CD4-positive, alpha-beta T cell (primary cell): ENCODE measurements at regions not wholly inside any gene's neighbourhood (a gene's known extent, or its start where the extent isn't known, plus 50 kb on each side); places are given as distances from the start of the nearest gene placed in this dataset.

Experiments
- ATAC-seq: fragments of 200-7000 bp; cut with Tn5 transposase; one replicate; pipeline ENCODE4 v1.10.0; 2022; ENCODE audit warnings: mild to moderate bottlenecking; ENCODE audit not compliant: poor library complexity
- CTCF ChIA-PET: fragments of 350-600 bp; sonication (Branson Sonifier 250); formaldehyde crosslinking; loops from one replicate; lab custom pipeline; 2021; ENCODE audit warnings: antibody characterized with exemption, inconsistent platforms; lab: Charles Lee
- POLR2A ChIA-PET: fragments of 350-600 bp; sonication (Branson Sonifier 250); formaldehyde crosslinking; loops from one replicate; lab custom pipeline; 2021; ENCODE audit warnings: antibody characterized with exemption, inconsistent platforms; lab: Charles Lee
- DNase-seq, 14 experiments: peaks; one replicate each; pipeline ENCODE4 v3.0.0-alpha.2; 2013 to 2020; ENCODE audit warnings: mixed read lengths in 2 of 14
- H3K27ac ChIP-seq, 2 donors: one replicate each; pipeline versions ENCODE4 v1.5.1 to v1.7.0; 2013; ENCODE audit warnings: low read length in 2 of 2, low read depth in 1 of 2, mild to moderate bottlenecking in 1 of 2
- H3K27me3 ChIP-seq, 2 experiments: 1 replicate in 1 of 2; 2 replicates in 1 of 2; pipeline versions ENCODE4 v1.6.1 to v1.7.0; 2013; ENCODE audit warnings: low read length in 2 of 2, control low read depth in 1 of 2, mild to moderate bottlenecking in 1 of 2, moderate library complexity in 1 of 2; ENCODE audit not compliant: insufficient read depth in 2 of 2, control insufficient read depth in 1 of 2
- H3K36me3 ChIP-seq: one replicate; pipeline ENCODE4 v1.6.1; 2013; ENCODE audit warnings: low read length, control low read depth; ENCODE audit not compliant: insufficient read depth
- H3K4me1 ChIP-seq: one replicate; pipeline ENCODE4 v1.6.1; 2013; ENCODE audit warnings: low read length, control low read depth; ENCODE audit not compliant: insufficient read depth
- H3K4me3 ChIP-seq: one replicate; pipeline ENCODE4 v1.5.1; 2013; ENCODE audit warnings: mild to moderate bottlenecking, low read length, moderate library complexity
- H3K9me3 ChIP-seq, 2 experiments: 1 replicate in 1 of 2; 2 replicates in 1 of 2; pipeline versions ENCODE4 v1.6.1 to v1.7.0; 2013; ENCODE audit warnings: low read length in 2 of 2, mild to moderate bottlenecking in 2 of 2, control low read depth in 1 of 2, moderate library complexity in 1 of 2; ENCODE audit not compliant: control insufficient read depth in 1 of 2, insufficient read depth in 1 of 2
- H3K27ac Mint-ChIP-seq: one replicate; pipeline ENCODE4 v1.8.0; 2020; ENCODE audit warnings: mixed read lengths
- H3K27me3 Mint-ChIP-seq: one replicate; pipeline ENCODE4 v1.8.0; 2021; ENCODE audit warnings: mixed read lengths
- H3K36me3 Mint-ChIP-seq: one replicate; pipeline ENCODE4 v1.8.0; 2021; ENCODE audit warnings: low read depth, mixed read lengths
- H3K4me1 Mint-ChIP-seq: one replicate; pipeline ENCODE4 v1.8.0; 2021; ENCODE audit warnings: low read depth, mixed read lengths
- H3K4me3 Mint-ChIP-seq: one replicate; pipeline ENCODE4 v1.8.0; 2020; ENCODE audit warnings: mild to moderate bottlenecking, mixed read lengths
- H3K9me3 Mint-ChIP-seq: one replicate; pipeline ENCODE4 v1.8.0; 2020; ENCODE audit warnings: mixed read lengths
- intact Hi-C, 2 experiments: fragments of 100-400 bp; cut with DNase I in 1 of 2; cut with micrococcal nuclease in 1 of 2; formaldehyde crosslinking; loops; one replicate each; pipeline versions ENCODE4 v1.15.1 to v1.9.0; 2023 to 2025; cut with DNase I, micrococcal nuclease
- TF ChIP-seq, protein P1 (sequence below): fragments of 200-600 bp; IDR thresholded peaks from one replicate; pipeline ENCODE4 v1.8.0; 2022; ENCODE audit warnings: antibody characterized with exemption, mild to moderate bottlenecking

DNA sequence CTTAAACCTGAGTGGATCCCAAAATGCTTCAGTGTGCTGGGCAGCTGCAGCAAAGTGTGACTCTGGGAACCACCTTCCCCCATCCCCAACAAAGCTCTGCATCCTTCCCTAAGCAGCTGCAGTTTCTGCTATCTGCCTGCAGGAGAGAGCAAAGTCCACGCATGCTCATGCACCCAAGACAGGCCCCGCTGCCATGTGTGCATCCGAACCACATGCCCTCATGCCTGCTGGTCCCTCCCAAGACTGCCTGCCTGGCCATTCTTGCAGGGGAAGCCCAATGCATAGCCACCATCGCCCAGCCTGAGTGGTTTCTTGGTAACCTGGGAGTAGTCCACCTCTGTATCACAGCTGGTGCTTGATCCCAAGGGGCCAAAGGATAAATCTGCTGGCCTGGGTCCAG, 94.3 kb upstream of the OLIG3 start:
- CTCF ChIA-PET: interaction anchor here (1.2 to 1.6 kb wide), 2 partner anchors 84 to 173 kb away, joined by 3 read pairs; no protein-coding TSS in a partner anchor
- Mint-ChIP-seq H3K27ac (no peak overlapping the region), H3K27me3 (peaks cover 24% of the 10 kb centered on the region), H3K4me3 (no peak overlapping the region), H3K4me1 (peaks cover 7% of the 10 kb centered on the region), H3K36me3 (peaks cover 3% of the 10 kb centered on the region), H3K9me3 (peaks cover 6% of the 10 kb centered on the region)
- ATAC-seq (no peak), DNase-seq (peak in 1 of 14 experiments; percentile 10)
- Histone ChIP-seq H3K4me1 (peaks cover 10% of the 10 kb centered on the region), H3K4me3 (no peak overlapping the region), H3K9me3 (peaks cover 6 to 7% of the 10 kb centered on the region in 2 experiments), H3K27ac (no peak overlapping the region), H3K36me3 (no peaks in the 10 kb centered on the region), H3K27me3 (peaks cover 0 to 4% of the 10 kb centered on the region in 2 experiments)
- POLR2A ChIA-PET: interaction anchor here (1.2 to 1.8 kb wide), 2 partner anchors 8 to 52 kb away, joined by 3 to 6 read pairs; no protein-coding TSS in a partner anchor
- TF ChIP-seq, protein P1, sequence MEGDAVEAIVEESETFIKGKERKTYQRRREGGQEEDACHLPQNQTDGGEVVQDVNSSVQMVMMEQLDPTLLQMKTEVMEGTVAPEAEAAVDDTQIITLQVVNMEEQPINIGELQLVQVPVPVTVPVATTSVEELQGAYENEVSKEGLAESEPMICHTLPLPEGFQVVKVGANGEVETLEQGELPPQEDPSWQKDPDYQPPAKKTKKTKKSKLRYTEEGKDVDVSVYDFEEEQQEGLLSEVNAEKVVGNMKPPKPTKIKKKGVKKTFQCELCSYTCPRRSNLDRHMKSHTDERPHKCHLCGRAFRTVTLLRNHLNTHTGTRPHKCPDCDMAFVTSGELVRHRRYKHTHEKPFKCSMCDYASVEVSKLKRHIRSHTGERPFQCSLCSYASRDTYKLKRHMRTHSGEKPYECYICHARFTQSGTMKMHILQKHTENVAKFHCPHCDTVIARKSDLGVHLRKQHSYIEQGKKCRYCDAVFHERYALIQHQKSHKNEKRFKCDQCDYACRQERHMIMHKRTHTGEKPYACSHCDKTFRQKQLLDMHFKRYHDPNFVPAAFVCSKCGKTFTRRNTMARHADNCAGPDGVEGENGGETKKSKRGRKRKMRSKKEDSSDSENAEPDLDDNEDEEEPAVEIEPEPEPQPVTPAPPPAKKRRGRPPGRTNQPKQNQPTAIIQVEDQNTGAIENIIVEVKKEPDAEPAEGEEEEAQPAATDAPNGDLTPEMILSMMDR: no peak
- intact Hi-C loops: loop anchor here (2.0 to 10.0 kb wide), 4 partner anchors 94 to 246 kb away; partner anchors contain the start of gene OLIG3 (in 1 of the 2)

DNA sequence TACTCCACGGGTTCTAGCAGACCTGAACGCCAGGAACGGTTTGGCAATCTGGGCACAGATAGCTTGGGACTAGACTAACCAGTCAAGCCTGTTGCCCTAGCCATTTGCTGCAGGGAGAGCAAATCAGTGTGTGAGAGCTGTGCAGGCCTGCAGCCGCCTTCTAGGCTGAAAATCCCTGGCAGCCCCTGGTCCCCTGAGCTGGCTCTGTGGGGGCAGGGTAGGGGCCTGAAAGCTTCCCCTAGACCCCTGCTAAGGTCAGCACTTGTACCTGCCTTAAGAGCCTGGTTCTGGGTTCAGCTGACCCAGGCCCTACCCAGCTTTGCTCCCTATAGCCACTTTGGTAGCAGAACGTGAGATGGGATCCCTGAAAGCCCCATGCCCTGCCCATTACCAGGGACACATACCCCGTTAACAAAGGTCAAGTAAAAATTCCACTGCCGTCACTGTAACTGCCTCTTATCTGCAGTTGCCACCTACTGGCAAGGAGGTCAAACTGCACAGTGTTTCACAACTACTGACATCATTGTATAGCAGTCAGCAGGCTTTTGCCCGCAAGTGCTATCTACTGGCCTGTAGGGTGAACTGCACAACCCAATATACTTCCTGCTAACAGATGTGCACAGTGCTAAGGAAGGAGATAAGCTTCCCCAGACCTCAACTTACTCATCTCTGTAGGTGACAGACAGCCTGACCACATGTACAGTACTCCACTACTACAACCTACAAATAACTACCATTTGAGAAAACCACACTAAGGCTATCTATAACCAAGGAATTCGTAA, 95.1 kb upstream of the OLIG3 start:
- TF ChIP-seq, protein P1: peak; percentile 67
- ATAC-seq (peak; percentile 100), DNase-seq (peak; percentile 9 to 87 (median 37))
- Histone ChIP-seq H3K9me3 (peaks cover 7 to 8% of the 10 kb centered on the region in 2 experiments), H3K4me1 (peaks cover 10% of the 10 kb centered on the region), H3K27ac (no peak overlapping the region), H3K27me3 (peaks cover 0 to 5% of the 10 kb centered on the region in 2 experiments), H3K4me3 (no peak overlapping the region), H3K36me3 (no peaks in the 10 kb centered on the region)
- peaks cover 7% of the 10 kb centered on the region for H3K4me1 Mint-ChIP-seq
- no peak overlapping the region for H3K4me3 Mint-ChIP-seq
- no peak overlapping the region for H3K27ac Mint-ChIP-seq
- H3K36me3 Mint-ChIP-seq: peaks cover 7% of the 10 kb centered on the region
- H3K9me3 Mint-ChIP-seq: peaks cover 7% of the 10 kb centered on the region
- intact Hi-C loops: loop anchor here (1.0 to 10.0 kb wide), 5 partner anchors 94 to 247 kb away; partner anchors contain the start of gene OLIG3 (in 1 of the 2)
- CTCF ChIA-PET: interaction anchor here (0.6 to 1.9 kb wide), 8 partner anchors 13 to 875 kb away, joined by 3 to 5 read pairs (median 3); no protein-coding TSS in a partner anchor
- H3K27me3 Mint-ChIP-seq: peaks cover 28% of the 10 kb centered on the region
- POLR2A ChIA-PET: interaction anchor here (0.6 to 1.8 kb wide), 4 partner anchors 9 to 350 kb away, joined by 3 to 6 read pairs (median 3); no protein-coding TSS in a partner anchor

DNA sequence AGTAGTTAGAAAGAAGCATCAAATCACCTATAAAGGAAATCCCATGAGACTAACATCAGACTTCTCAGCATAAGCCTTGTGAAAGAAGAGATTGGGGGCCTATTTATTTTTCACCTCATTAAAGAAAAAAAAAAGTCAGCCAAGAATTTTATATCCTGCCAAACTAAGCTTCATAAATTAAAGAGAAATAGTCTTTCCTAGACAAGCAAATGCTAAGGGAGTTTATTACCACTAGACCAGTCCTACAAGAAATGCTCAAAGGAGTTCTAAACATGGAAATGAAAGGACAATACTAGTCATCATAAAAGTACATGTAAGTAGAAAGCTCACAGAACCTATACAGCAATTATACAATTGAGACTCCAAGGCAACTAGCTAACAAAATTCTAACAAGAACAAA, 96.5 kb upstream of the OLIG3 start:
- H3K27me3 ChIP-seq: peaks cover 0 to 5% of the 10 kb centered on the region in 2 experiments
- ChIA-PET CTCF (interaction anchor here (1.4 to 1.9 kb wide), 2 partner anchors 120 to 228 kb away, joined by 3 to 5 read pairs; no protein-coding TSS in a partner anchor), POLR2A (interaction anchor here (0.6 kb wide), 3 partner anchors 95 to 176 kb away, joined by 3 to 5 read pairs (median 3); no protein-coding TSS in a partner anchor)
- no peak overlapping the region for H3K4me3 Mint-ChIP-seq
- H3K27ac Mint-ChIP-seq: no peak overlapping the region
- H3K4me1 ChIP-seq: peaks cover 10% of the 10 kb centered on the region
- peaks cover 11% of the 10 kb centered on the region for H3K36me3 Mint-ChIP-seq
- H3K27ac ChIP-seq: no peak overlapping the region
- peaks cover 15% of the 10 kb centered on the region for H3K9me3 Mint-ChIP-seq
- peaks cover 7 to 8% of the 10 kb centered on the region in 2 experiments for H3K9me3 ChIP-seq
- DNase-seq (no peak), ATAC-seq (no peak)
- intact Hi-C loops: no loop called here
- no peaks in the 10 kb centered on the region for H3K36me3 ChIP-seq
- H3K4me1 Mint-ChIP-seq: peaks cover 7% of the 10 kb centered on the region
- TF ChIP-seq, protein P1: no peak
- H3K4me3 ChIP-seq: no peak overlapping the region
- peaks cover 32% of the 10 kb centered on the region for H3K27me3 Mint-ChIP-seq
